HEK293 (cell line): ENCODE measurements at regions not wholly inside any gene's neighbourhood (a gene's known extent, or its start where the extent isn't known, plus 50 kb on each side); places are given as distances from the start of the nearest gene placed in this dataset.

Experiments used
- FEZF1 ChIP-seq: fragments of 450-650 bp; formaldehyde crosslinking; IDR thresholded peaks from 2 replicates; pipeline ENCODE4 v1.5.1; 2016; ENCODE audit warnings: missing biosample characterization, missing genetic modification characterization
- HOXA7 ChIP-seq: sonication (generic); formaldehyde crosslinking; IDR thresholded peaks from 2 replicates; pipeline ENCODE4 v1.8.1; 2022; ENCODE audit warnings: missing genetic modification reagents, borderline replicate concordance
- KLF8 ChIP-seq: fragments of 450-650 bp; formaldehyde crosslinking; IDR thresholded peaks from 2 replicates; pipeline ENCODE4 v1.5.1; 2016; ENCODE audit warnings: missing biosample characterization, missing genetic modification characterization
- MEIS1 ChIP-seq: sonication (generic); formaldehyde crosslinking; IDR thresholded peaks from 2 replicates; pipeline ENCODE4 v1.8.1; 2022; ENCODE audit warnings: missing genetic modification reagents, mild to moderate bottlenecking, borderline replicate concordance
- MYNN ChIP-seq: fragments of 450-650 bp; formaldehyde crosslinking; IDR thresholded peaks from 2 replicates; pipeline ENCODE4 v1.5.1; 2016; ENCODE audit warnings: missing biosample characterization, missing genetic modification characterization, borderline replicate concordance
- MZF1 ChIP-seq: fragments of 450-650 bp; formaldehyde crosslinking; IDR thresholded peaks from 2 replicates; pipeline ENCODE4 v1.5.1; 2017; ENCODE audit warnings: missing biosample characterization, missing genetic modification characterization, borderline replicate concordance
- PRDM1 ChIP-seq: fragments of 450-650 bp; formaldehyde crosslinking; IDR thresholded peaks from 2 replicates; pipeline ENCODE4; 2016; ENCODE audit warnings: missing biosample characterization, missing genetic modification characterization
- REPIN1 ChIP-seq: fragments of 450-650 bp; formaldehyde crosslinking; IDR thresholded peaks from 2 replicates; pipeline ENCODE4 v1.5.1; 2017; ENCODE audit warnings: missing biosample characterization, missing genetic modification characterization, low read depth
- SETDB1 ChIP-seq: IDR thresholded peaks from one replicate; pipeline ENCODE4 v1.6.1; 2017; ENCODE audit warnings: mild to moderate bottlenecking, low read length, moderate library complexity, mixed read lengths; ENCODE audit not compliant: insufficient read length
- ZBTB1 ChIP-seq: fragments of 450-650 bp; formaldehyde crosslinking; IDR thresholded peaks from 2 replicates; pipeline ENCODE4 v1.5.1; 2016; ENCODE audit warnings: missing biosample characterization, missing genetic modification characterization
- ZBTB17 ChIP-seq: fragments of 450-650 bp; formaldehyde crosslinking; IDR thresholded peaks from 2 replicates; pipeline ENCODE4 v1.5.1; 2016; ENCODE audit warnings: missing biosample characterization, missing genetic modification characterization
- ZBTB44 ChIP-seq: fragments of 450-650 bp; IDR thresholded peaks from 2 replicates; pipeline ENCODE4 v1.5.1; 2018; ENCODE audit warnings: missing biosample characterization, mild to moderate bottlenecking, missing genetic modification characterization
- ZBTB49 ChIP-seq: fragments of 450-650 bp; formaldehyde crosslinking; IDR thresholded peaks from 2 replicates; pipeline ENCODE4 v1.5.1; 2016; ENCODE audit warnings: missing biosample characterization, missing genetic modification characterization, low read depth
- ZBTB8A ChIP-seq: fragments of 450-650 bp; formaldehyde crosslinking; IDR thresholded peaks from 2 replicates; pipeline ENCODE4 v1.5.1; 2016; ENCODE audit warnings: missing biosample characterization, missing genetic modification characterization
- ZNF146 ChIP-seq: fragments of 450-650 bp; formaldehyde crosslinking; IDR thresholded peaks from 2 replicates; pipeline ENCODE4 v1.5.1; 2016; ENCODE audit warnings: missing biosample characterization, missing genetic modification characterization
- ZNF155 ChIP-seq: fragments of 450-650 bp; formaldehyde crosslinking; IDR thresholded peaks from 2 replicates; pipeline ENCODE4 v1.5.1; 2016; ENCODE audit warnings: missing biosample characterization, missing genetic modification characterization
- ZNF174 ChIP-seq: fragments of 450-650 bp; formaldehyde crosslinking; IDR thresholded peaks from 2 replicates; pipeline ENCODE4 v1.5.0; 2017; ENCODE audit warnings: missing biosample characterization, mild to moderate bottlenecking, missing genetic modification characterization
- ZNF202 ChIP-seq: fragments of 450-650 bp; formaldehyde crosslinking; IDR thresholded peaks from 2 replicates; pipeline ENCODE4 v1.5.1; 2016; ENCODE audit warnings: missing biosample characterization, missing genetic modification characterization, borderline replicate concordance
- ZNF223 ChIP-seq: fragments of 450-650 bp; formaldehyde crosslinking; IDR thresholded peaks from 2 replicates; pipeline ENCODE4 v1.5.1; 2016; ENCODE audit warnings: missing biosample characterization, missing genetic modification characterization
- ZNF266 ChIP-seq: fragments of 450-650 bp; formaldehyde crosslinking; IDR thresholded peaks from 2 replicates; pipeline ENCODE4 v1.5.1; 2016; ENCODE audit warnings: missing biosample characterization, missing genetic modification characterization, low read depth
- ZNF274 ChIP-seq, 2 experiments: fragments of 200-500 bp in 1 of 2; fragments of 450-650 bp in 1 of 2; sonication (Bioruptor generic) in 1 of 2; formaldehyde crosslinking in 1 of 2; IDR thresholded peaks; 2 replicates each; pipeline versions ENCODE4 v1.5.1 to v1.6.1; 2014 to 2016; ENCODE audit warnings: borderline replicate concordance in 1 of 2, inconsistent platforms in 1 of 2, low read length in 1 of 2, missing biosample characterization in 1 of 2, missing genetic modification characterization in 1 of 2
- ZNF292 ChIP-seq: fragments of 450-650 bp; formaldehyde crosslinking; IDR thresholded peaks from 2 replicates; pipeline ENCODE4 v1.5.1; 2016; ENCODE audit warnings: low read depth, missing biosample characterization, missing genetic modification characterization, borderline replicate concordance
- ZNF48 ChIP-seq: fragments of 450-650 bp; formaldehyde crosslinking; IDR thresholded peaks from 2 replicates; pipeline ENCODE4 v1.5.1; 2016; ENCODE audit warnings: missing biosample characterization, missing genetic modification characterization
- ZNF510 ChIP-seq: fragments of 450-650 bp; formaldehyde crosslinking; IDR thresholded peaks from 2 replicates; pipeline ENCODE4 v1.5.1; 2018; ENCODE audit warnings: mild to moderate bottlenecking, missing genetic modification characterization, missing biosample characterization; ENCODE audit not compliant: insufficient replicate concordance
- ZNF530 ChIP-seq: fragments of 450-650 bp; formaldehyde crosslinking; IDR thresholded peaks from 2 replicates; pipeline ENCODE4 v1.5.1; 2016; ENCODE audit warnings: low read depth, missing biosample characterization, missing genetic modification characterization
- ZNF555 ChIP-seq: fragments of 450-650 bp; formaldehyde crosslinking; conservative IDR thresholded peaks from 2 replicates; pipeline ENCODE4 v1.5.1; 2017; ENCODE audit warnings: missing biosample characterization, mild to moderate bottlenecking, missing genetic modification characterization, inconsistent platforms
- ZNF560 ChIP-seq: fragments of 450-650 bp; formaldehyde crosslinking; IDR thresholded peaks from 2 replicates; pipeline ENCODE4 v1.5.1; 2017; ENCODE audit warnings: missing biosample characterization, missing genetic modification characterization, borderline replicate concordance
- ZNF580 ChIP-seq: fragments of 450-650 bp; formaldehyde crosslinking; IDR thresholded peaks from 2 replicates; pipeline ENCODE4 v1.5.1; 2016; ENCODE audit warnings: missing biosample characterization, missing genetic modification characterization
- ZNF623 ChIP-seq: fragments of 450-650 bp; formaldehyde crosslinking; IDR thresholded peaks from 2 replicates; pipeline ENCODE4 v1.5.1; 2016; ENCODE audit warnings: missing biosample characterization, missing genetic modification characterization
- ZNF624 ChIP-seq: fragments of 450-650 bp; formaldehyde crosslinking; IDR thresholded peaks from 2 replicates; pipeline ENCODE4 v1.5.1; 2017; ENCODE audit warnings: missing biosample characterization, missing genetic modification characterization
- ZNF629 ChIP-seq: fragments of 450-650 bp; formaldehyde crosslinking; IDR thresholded peaks from 2 replicates; pipeline ENCODE4 v1.5.1; 2017; ENCODE audit warnings: missing biosample characterization, missing genetic modification characterization
- ZNF707 ChIP-seq: fragments of 450-650 bp; formaldehyde crosslinking; IDR thresholded peaks from 2 replicates; pipeline ENCODE4 v1.5.1; 2016; ENCODE audit warnings: missing biosample characterization, missing genetic modification characterization
- ZNF768 ChIP-seq: fragments of 450-650 bp; formaldehyde crosslinking; IDR thresholded peaks from 2 replicates; pipeline ENCODE4 v1.5.1; 2018; ENCODE audit warnings: missing biosample characterization, mild to moderate bottlenecking, missing genetic modification characterization
- ZNF791 ChIP-seq: fragments of 450-650 bp; formaldehyde crosslinking; IDR thresholded peaks from 2 replicates; pipeline ENCODE4 v1.5.1; 2016; ENCODE audit warnings: missing biosample characterization, missing genetic modification characterization
- ZNF837 ChIP-seq: fragments of 450-650 bp; formaldehyde crosslinking; IDR thresholded peaks from 2 replicates; pipeline ENCODE4 v1.5.1; 2016; ENCODE audit warnings: missing biosample characterization, missing genetic modification characterization
- ZSCAN18 ChIP-seq: fragments of 450-650 bp; formaldehyde crosslinking; IDR thresholded peaks from 2 replicates; pipeline ENCODE4 v1.5.1; 2016; ENCODE audit warnings: missing biosample characterization, missing genetic modification characterization
- ZSCAN23 ChIP-seq: fragments of 450-650 bp; formaldehyde crosslinking; IDR thresholded peaks from 2 replicates; pipeline ENCODE4 v1.5.1; 2016; ENCODE audit warnings: missing biosample characterization, missing genetic modification characterization

GRCh38 chrX:54639346-54640102 lies 109.5 kb downstream of the GNL3L start (continued):
- TF ChIP-seq ZNF223 (no peak), ZBTB49 (tag by site-specific recombination) (no peak), ZSCAN23 (no peak), ZSCAN18 (tag by site-specific recombination) (no peak), ZNF707 (tag by site-specific recombination) (no peak), ZNF155 (no peak), REPIN1 (no peak), ZBTB8A (peak; percentile 67), PRDM1 (tag by site-specific recombination) (peak; percentile 21), KLF8 (tag by site-specific recombination) (peak; percentile 61), SETDB1 (peak; percentile 68), ZNF629 (tag by site-specific recombination) (peak; percentile 92), ZBTB44 (tag by site-specific recombination) (no peak), ZNF580 (no peak), ZNF174 (tag by site-specific recombination) (no peak), ZNF146 (tag by site-specific recombination) (no peak), MEIS1 (CRISPR knock-in tag) (no peak), ZBTB17 (tag by site-specific recombination) (peak; percentile 80), ZNF837 (no peak), ZNF202 (tag by site-specific recombination) (no peak), ZNF510 (tag by site-specific recombination) (no peak), FEZF1 (tag by site-specific recombination) (no peak), ZNF48 (tag by site-specific recombination) (no peak), ZNF266 (tag by site-specific recombination) (no peak), ZNF768 (tag by site-specific recombination) (no peak), ZNF530 (no peak), ZNF791 (tag by site-specific recombination) (no peak), ZNF292 (tag by site-specific recombination) (no peak), ZNF274 (IDR thresholded peaks at IDR 0.05; ENCODE audit: low read length) (no peak), ZNF274 (tag by site-specific recombination; IDR thresholded peaks at IDR 0.05; ENCODE audit: borderline replicate concordance) (no peak), ZNF623 (no peak), ZBTB1 (tag by site-specific recombination) (no peak), ZNF624 (tag by site-specific recombination) (no peak), MZF1 (tag by site-specific recombination) (no peak), HOXA7 (CRISPR knock-in tag) (no peak), ZNF560 (tag by site-specific recombination) (no peak), MYNN (tag by site-specific recombination) (no peak), ZNF555 (tag by site-specific recombination) (no peak)
